PFSK-1 (cell line): ENCODE measurements at regions not wholly inside any gene's neighbourhood (a gene's known extent, or its start where the extent isn't known, plus 50 kb on each side); places are given as distances from the start of the nearest gene placed in this dataset.

Experiments used
- FOXP2 ChIP-seq: optimal IDR thresholded peaks from 2 replicates; pipeline ENCODE3; 2011; ENCODE audit warnings: borderline replicate concordance, control low read depth, inconsistent platforms; ENCODE audit not compliant: insufficient read depth; ENCODE audit errors: extremely low read length, extremely low read depth
- POLR2AphosphoS5 ChIP-seq: IDR thresholded peaks from 2 replicates; pipeline ENCODE4 v1.6.1; 2012; ENCODE audit warnings: low read depth, mild to moderate bottlenecking, control low read depth, low read length, moderate library complexity
- REST ChIP-seq, 2 experiments: IDR thresholded peaks; 2 replicates each; pipeline versions ENCODE4 v1.6.1 to v1.8.0; 2011 to 2012; ENCODE audit warnings: low read depth in 2 of 2, low read length in 2 of 2, control low read depth in 1 of 2, inconsistent platforms in 1 of 2, mild to moderate bottlenecking in 1 of 2, moderate library complexity in 1 of 2; ENCODE audit not compliant: insufficient read depth in 1 of 2
- SIN3A ChIP-seq: IDR thresholded peaks from 2 replicates; pipeline ENCODE4 v1.6.1; 2012; ENCODE audit warnings: mild to moderate bottlenecking, low read length, moderate library complexity, borderline replicate concordance; ENCODE audit not compliant: insufficient read depth
- TAF1 ChIP-seq: IDR thresholded peaks from 2 replicates; pipeline ENCODE4 v1.6.1; 2012; ENCODE audit warnings: low read length, control low read depth, borderline replicate concordance; ENCODE audit not compliant: insufficient read depth

DNA sequence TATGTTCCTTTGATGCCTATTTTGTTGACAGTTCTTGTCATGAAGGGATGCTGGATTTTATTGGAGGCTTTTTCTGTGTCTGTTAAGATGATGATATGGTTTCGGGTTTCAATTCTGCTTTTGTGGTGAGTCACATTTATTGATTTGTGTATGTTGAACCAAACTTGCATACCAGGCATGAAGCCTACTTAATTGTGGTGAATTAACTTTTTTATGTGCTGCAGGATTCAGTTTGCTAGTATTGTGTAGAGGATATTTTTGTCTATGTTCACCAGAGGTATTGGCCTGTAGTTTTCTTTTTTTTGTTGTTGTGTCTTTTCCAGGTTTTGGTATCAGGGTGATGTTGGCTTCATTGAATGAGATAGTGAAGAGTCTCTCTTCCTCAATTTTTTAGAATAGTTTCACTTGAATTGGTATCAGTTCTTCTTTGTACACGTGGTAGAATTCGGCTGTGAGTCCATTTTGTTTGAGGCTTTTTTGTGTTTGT lies 345.9 kb downstream of the KIF20B start:
- TF ChIP-seq POLR2AphosphoS5 (no peak), REST (IDR thresholded peaks at IDR 0.05; ENCODE audit: insufficient read depth in 1 of 2, low read depth in 2 of 2, low read length in 2 of 2) (no peak), TAF1 (no peak), FOXP2 (no peak), SIN3A (no peak)

GRCh38 chr10:90051053-90051452 lies 349.7 kb downstream of the KIF20B start:
- TF ChIP-seq TAF1 (no peak), REST (IDR thresholded peaks at IDR 0.05; ENCODE audit: insufficient read depth in 1 of 2, low read depth in 2 of 2, low read length in 2 of 2) (no peak), FOXP2 (no peak), SIN3A (no peak), POLR2AphosphoS5 (no peak)

GRCh38 chr10:90051474-90051873 lies 350.1 kb downstream of the KIF20B start:
- TF ChIP-seq POLR2AphosphoS5 = no peak
- no peak for TF ChIP-seq SIN3A
- no peak for TF ChIP-seq TAF1
- no peak for TF ChIP-seq FOXP2
- no peak for TF ChIP-seq REST (IDR thresholded peaks at IDR 0.05; ENCODE audit: insufficient read depth in 1 of 2, low read depth in 2 of 2, low read length in 2 of 2)

DNA sequence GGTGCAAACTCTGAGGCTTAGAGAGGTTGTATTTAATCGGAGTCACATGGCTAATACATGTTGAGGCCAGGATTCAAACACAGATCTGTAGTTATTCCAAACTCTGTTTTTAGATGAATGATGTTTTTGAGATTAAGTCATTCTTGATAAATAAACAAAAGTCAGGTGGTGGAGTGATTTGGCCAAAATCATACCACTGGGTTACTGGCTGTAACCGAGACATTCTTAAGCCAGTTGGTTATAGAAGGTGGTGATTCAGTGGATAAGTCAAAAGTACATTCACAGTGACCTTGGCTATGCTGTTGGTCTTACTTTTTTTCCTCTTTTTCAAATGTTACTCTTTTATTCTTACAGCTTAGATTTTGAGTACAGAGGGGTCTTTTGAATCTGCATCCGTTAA lies 361.4 kb downstream of the KIF20B start:
- no peak for TF ChIP-seq SIN3A
- TF ChIP-seq REST (IDR thresholded peaks at IDR 0.05; ENCODE audit: insufficient read depth in 1 of 2, low read depth in 2 of 2, low read length in 2 of 2) = no peak
- TF ChIP-seq POLR2AphosphoS5 = no peak
- TF ChIP-seq FOXP2 = no peak
- no peak for TF ChIP-seq TAF1

GRCh38 chr10:90064295-90064694 lies 362.9 kb downstream of the KIF20B start:
- TF ChIP-seq SIN3A (no peak), POLR2AphosphoS5 (no peak)
